ENCODE measurements at regions not wholly inside any gene's neighbourhood (a gene's known extent, or its start where the extent isn't known, plus 50 kb on each side); places are given as distances from the start of the nearest gene placed in this dataset.

DNA sequence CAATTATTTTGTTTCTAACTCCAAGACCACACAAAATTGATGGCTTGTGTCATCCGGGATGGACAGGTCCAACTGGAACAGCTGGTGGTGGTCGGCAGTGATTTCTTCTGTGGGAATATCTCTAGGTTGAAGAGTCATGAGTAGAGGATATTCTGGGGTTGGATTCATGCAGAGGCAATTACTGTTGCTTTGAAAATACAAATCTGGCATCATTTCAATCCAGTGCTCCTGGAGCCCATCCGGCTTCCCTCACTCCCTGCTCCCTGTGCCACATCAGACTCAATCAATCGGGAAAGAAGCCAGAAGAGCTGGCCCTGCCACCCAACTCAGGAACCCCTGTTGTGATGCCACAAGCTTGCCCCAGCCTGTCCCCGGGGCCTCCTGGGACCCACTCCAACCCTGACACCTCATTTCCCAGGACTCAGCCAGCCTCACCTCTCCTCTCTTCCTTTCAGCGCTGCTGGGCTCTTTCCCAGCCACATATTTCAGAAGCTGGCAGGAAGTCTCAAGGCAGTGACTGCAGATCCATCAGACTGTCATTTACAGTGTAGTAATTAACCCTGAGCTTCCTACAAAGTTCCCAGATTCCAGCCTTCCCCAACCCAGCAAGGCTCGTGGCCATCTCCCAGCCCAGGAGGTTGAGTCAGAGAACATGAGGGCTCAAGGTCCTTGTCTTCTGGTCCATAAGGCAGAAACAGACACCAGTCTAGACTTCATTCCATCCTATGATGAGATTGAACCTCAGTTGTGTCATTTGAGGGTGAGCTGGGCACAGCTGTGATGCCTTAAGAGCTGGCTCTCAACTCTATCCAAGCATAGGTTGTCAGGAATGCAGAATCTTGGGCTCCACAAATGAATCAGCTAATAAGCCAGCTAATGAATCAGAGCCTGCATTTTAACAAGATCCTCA, 114.0 kb downstream of the FAM174B start:
- Histone ChIP-seq H3K23ac (ENCODE audit: low read length) (no peak overlapping the region), H3K14ac (ENCODE audit: low read length) (no peak overlapping the region), H3K9me3 (ENCODE audit: insufficient read depth, low read depth, low read length) (peaks cover 2% of the 10 kb centered on the region), H2AFZ (ENCODE audit: insufficient read depth, low read length, poor library complexity) (no peak overlapping the region), H2AK5ac (ENCODE audit: low read length) (no peak overlapping the region), H3K4me2 (ENCODE audit: low read length) (no peak overlapping the region), H4K12ac (ENCODE audit: low read depth, low read length) (no peak overlapping the region), H3K27me3 (ENCODE audit: insufficient read depth, low read length) (no peaks in the 10 kb centered on the region), H2BK12ac (ENCODE audit: low read length) (no peak overlapping the region), H3K18ac (ENCODE audit: low read length) (no peak overlapping the region), H3K27ac (ENCODE audit: low read depth, low read length) (no peak overlapping the region), H2BK5ac (ENCODE audit: low read depth, low read length, poor library complexity) (no peak overlapping the region), H3K79me2 (ENCODE audit: control insufficient read depth, insufficient read depth, low read length, poor library complexity) (no peaks in the 10 kb centered on the region), H3K36me3 (ENCODE audit: control insufficient read depth in 1 of 2, insufficient read depth in 2 of 2, low read length in 2 of 2) (no peaks in the 10 kb centered on the region), H3K4ac (ENCODE audit: low read depth, low read length) (no peak overlapping the region), H4K8ac (ENCODE audit: low read depth, low read length) (no peak overlapping the region), H3K9ac (ENCODE audit: low read length) (no peak overlapping the region), H3K4me3 (ENCODE audit: low read depth, low read length) (no peak overlapping the region), H3K79me1 (ENCODE audit: low read length) (no peaks in the 10 kb centered on the region), H4K91ac (ENCODE audit: low read depth, low read length) (no peak overlapping the region), H3K4me1 (ENCODE audit: control insufficient read depth in 1 of 2, insufficient read depth in 2 of 2, low read length in 2 of 2) (no peaks in the 10 kb centered on the region), H2BK120ac (ENCODE audit: insufficient read depth, low read length, poor library complexity) (no peak overlapping the region)
- WGBS (ENCODE audit: extremely low coverage, insufficient coverage, insufficient read length), result no CpG with 5 or more reads among the region's 7 CpGs
- DNase-seq, result no peak

GRCh38 chr15:92538115-92538514, 117.5 kb downstream of the FAM174B start:
- Histone ChIP-seq H3K9ac (ENCODE audit: low read length) (no peak overlapping the region), H3K4me3 (ENCODE audit: low read depth, low read length) (no peak overlapping the region), H2AK5ac (ENCODE audit: low read length) (no peak overlapping the region), H3K23ac (ENCODE audit: low read length) (no peak overlapping the region), H3K79me1 (ENCODE audit: low read length) (no peaks in the 10 kb centered on the region), H3K79me2 (ENCODE audit: control insufficient read depth, insufficient read depth, low read length, poor library complexity) (no peaks in the 10 kb centered on the region), H3K9me3 (ENCODE audit: insufficient read depth, low read depth, low read length) (peaks cover 4% of the 10 kb centered on the region), H3K4me2 (ENCODE audit: low read length) (no peak overlapping the region), H4K91ac (ENCODE audit: low read depth, low read length) (no peak overlapping the region), H2AFZ (ENCODE audit: insufficient read depth, low read length, poor library complexity) (no peak overlapping the region), H2BK5ac (ENCODE audit: low read depth, low read length, poor library complexity) (no peak overlapping the region), H3K36me3 (ENCODE audit: control insufficient read depth in 1 of 2, insufficient read depth in 2 of 2, low read length in 2 of 2) (no peaks in the 10 kb centered on the region), H3K4ac (ENCODE audit: low read depth, low read length) (no peak overlapping the region), H3K4me1 (ENCODE audit: control insufficient read depth in 1 of 2, insufficient read depth in 2 of 2, low read length in 2 of 2) (no peaks in the 10 kb centered on the region), H3K27me3 (ENCODE audit: insufficient read depth, low read length) (no peaks in the 10 kb centered on the region), H3K27ac (ENCODE audit: low read depth, low read length) (no peak overlapping the region), H4K8ac (ENCODE audit: low read depth, low read length) (no peak overlapping the region), H3K18ac (ENCODE audit: low read length) (no peak overlapping the region), H3K14ac (ENCODE audit: low read length) (no peak overlapping the region), H4K12ac (ENCODE audit: low read depth, low read length) (no peak overlapping the region), H2BK12ac (ENCODE audit: low read length) (no peak overlapping the region), H2BK120ac (ENCODE audit: insufficient read depth, low read length, poor library complexity) (no peak overlapping the region)
- no CpG with 5 or more reads among the region's 3 CpGs for WGBS (ENCODE audit: extremely low coverage, insufficient coverage, insufficient read length)
- no peak for DNase-seq

DNA sequence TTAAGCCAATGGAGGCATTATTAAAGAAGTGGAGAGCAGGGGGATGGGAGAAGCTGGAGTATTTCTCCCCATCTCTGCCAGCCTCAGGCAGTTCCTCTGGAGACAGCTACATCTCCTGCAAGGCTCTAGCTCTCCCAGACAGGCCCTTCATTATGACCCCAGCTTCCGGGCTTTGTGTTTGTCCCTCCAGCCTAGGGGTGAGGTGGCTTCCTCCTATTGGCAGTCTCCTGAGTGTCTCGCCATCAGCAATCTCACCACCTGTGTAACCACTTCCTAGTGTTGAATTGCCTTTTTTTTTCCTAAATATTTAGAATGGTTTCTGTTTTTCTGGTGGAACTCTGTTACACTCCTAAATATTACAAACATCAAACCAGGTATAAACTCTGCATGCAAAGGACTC, 122.3 kb downstream of the FAM174B start:
- Histone ChIP-seq H2BK12ac (ENCODE audit: low read length) (no peak overlapping the region), H3K4me3 (ENCODE audit: low read depth, low read length) (no peak overlapping the region), H3K9me3 (ENCODE audit: insufficient read depth, low read depth, low read length) (peaks cover 7% of the 10 kb centered on the region), H2AK5ac (ENCODE audit: low read length) (no peak overlapping the region), H3K14ac (ENCODE audit: low read length) (no peak overlapping the region), H3K18ac (ENCODE audit: low read length) (no peak overlapping the region), H2BK120ac (ENCODE audit: insufficient read depth, low read length, poor library complexity) (no peak overlapping the region), H4K8ac (ENCODE audit: low read depth, low read length) (no peak overlapping the region), H3K27ac (ENCODE audit: low read depth, low read length) (no peak overlapping the region), H2BK5ac (ENCODE audit: low read depth, low read length, poor library complexity) (no peak overlapping the region), H3K4me1 (ENCODE audit: control insufficient read depth in 1 of 2, insufficient read depth in 2 of 2, low read length in 2 of 2) (no peaks in the 10 kb centered on the region), H3K27me3 (ENCODE audit: insufficient read depth, low read length) (no peaks in the 10 kb centered on the region), H4K12ac (ENCODE audit: low read depth, low read length) (no peak overlapping the region), H3K36me3 (ENCODE audit: control insufficient read depth in 1 of 2, insufficient read depth in 2 of 2, low read length in 2 of 2) (no peaks in the 10 kb centered on the region), H3K9ac (ENCODE audit: low read length) (no peak overlapping the region), H2AFZ (ENCODE audit: insufficient read depth, low read length, poor library complexity) (no peak overlapping the region), H3K4me2 (ENCODE audit: low read length) (no peak overlapping the region), H4K91ac (ENCODE audit: low read depth, low read length) (no peak overlapping the region), H3K4ac (ENCODE audit: low read depth, low read length) (no peak overlapping the region), H3K79me1 (ENCODE audit: low read length) (no peaks in the 10 kb centered on the region), H3K23ac (ENCODE audit: low read length) (no peak overlapping the region), H3K79me2 (ENCODE audit: control insufficient read depth, insufficient read depth, low read length, poor library complexity) (no peaks in the 10 kb centered on the region)
- no peak for DNase-seq
- WGBS (ENCODE audit: extremely low coverage, insufficient coverage, insufficient read length), result no CpG with 5 or more reads among the region's 2 CpGs

- H3K27ac ChIP-seq (ENCODE audit: low read depth, low read length), result no peak overlapping the region
- H3K4me1 ChIP-seq (ENCODE audit: control insufficient read depth in 1 of 2, insufficient read depth in 2 of 2, low read length in 2 of 2), result no peaks in the 10 kb centered on the region
- no peak for DNase-seq
- H2BK12ac ChIP-seq (ENCODE audit: low read length), result no peak overlapping the region
- WGBS (ENCODE audit: extremely low coverage, insufficient coverage, insufficient read length), result no CpG with 5 or more reads among the region's 1 CpG
- H4K91ac ChIP-seq (ENCODE audit: low read depth, low read length), result no peak overlapping the region
- no peak overlapping the region for H2BK5ac ChIP-seq (ENCODE audit: low read depth, low read length, poor library complexity)
- H3K18ac ChIP-seq (ENCODE audit: low read length), result no peak overlapping the region
- H3K23ac ChIP-seq (ENCODE audit: low read length), result no peak overlapping the region
- peaks cover 8% of the 10 kb centered on the region for H3K9me3 ChIP-seq (ENCODE audit: insufficient read depth, low read depth, low read length)
- no peak overlapping the region for H3K4me3 ChIP-seq (ENCODE audit: low read depth, low read length)
- no peak overlapping the region for H3K4ac ChIP-seq (ENCODE audit: low read depth, low read length)
- H3K9ac ChIP-seq (ENCODE audit: low read length), result no peak overlapping the region
- H3K14ac ChIP-seq (ENCODE audit: low read length), result no peak overlapping the region
- no peak overlapping the region for H2AK5ac ChIP-seq (ENCODE audit: low read length)
- H3K79me2 ChIP-seq (ENCODE audit: control insufficient read depth, insufficient read depth, low read length, poor library complexity), result no peaks in the 10 kb centered on the region
- no peaks in the 10 kb centered on the region for H3K79me1 ChIP-seq (ENCODE audit: low read length)
- no peaks in the 10 kb centered on the region for H3K36me3 ChIP-seq (ENCODE audit: control insufficient read depth in 1 of 2, insufficient read depth in 2 of 2, low read length in 2 of 2)
- no peak overlapping the region for H4K12ac ChIP-seq (ENCODE audit: low read depth, low read length)
- no peak overlapping the region for H2BK120ac ChIP-seq (ENCODE audit: insufficient read depth, low read length, poor library complexity)
- H3K4me2 ChIP-seq (ENCODE audit: low read length), result no peak overlapping the region
- no peak overlapping the region for H4K8ac ChIP-seq (ENCODE audit: low read depth, low read length)
- no peaks in the 10 kb centered on the region for H3K27me3 ChIP-seq (ENCODE audit: insufficient read depth, low read length)
- H2AFZ ChIP-seq (ENCODE audit: insufficient read depth, low read length, poor library complexity), result no peak overlapping the region
These were observed 124.2 kb downstream of the FAM174B start for GRCh38 chr15:92531406-92531805.
